ENCODE measurements at regions not wholly inside any gene's neighbourhood (a gene's known extent, or its start where the extent isn't known, plus 50 kb on each side); places are given as distances from the start of the nearest gene placed in this dataset.

DNA sequence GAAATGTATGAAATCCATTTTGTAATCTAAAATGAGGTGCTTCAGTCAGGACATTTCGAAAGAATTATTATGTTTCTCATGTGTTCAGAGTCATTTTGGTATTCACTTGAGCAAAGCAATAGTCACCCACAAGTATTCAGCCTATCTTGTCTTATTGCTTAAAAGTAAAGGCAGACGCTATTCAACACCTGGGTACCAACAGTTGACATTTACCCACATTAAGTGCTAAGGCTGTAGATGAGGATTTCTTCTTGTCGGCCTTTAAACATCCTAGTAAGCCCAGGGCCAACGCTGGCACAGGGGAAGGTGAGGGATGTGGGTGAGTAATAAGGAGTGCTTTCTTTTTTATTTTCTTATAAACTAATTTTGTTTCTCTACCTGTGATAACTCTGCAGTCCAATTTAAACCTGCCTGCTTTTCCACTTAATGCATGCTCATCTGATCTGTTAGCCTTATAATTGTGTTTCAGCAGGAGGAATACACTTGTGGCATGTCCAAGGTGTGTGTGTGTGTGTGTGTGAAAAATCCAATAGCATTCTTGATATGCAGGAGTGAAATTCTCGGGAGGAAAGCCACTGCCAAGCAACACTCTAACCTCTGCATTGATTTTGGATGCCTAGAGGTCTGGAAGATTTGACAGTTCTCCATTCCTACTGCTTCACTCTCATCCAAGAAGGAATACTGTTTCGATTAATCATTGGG lies 252.0 kb downstream of the SOX4 start:
- CTCF ChIA-PET, result no interaction called here
- DNase-seq (ENCODE audit: extremely low spot score), result no peak
- POLR2A ChIA-PET, result no interaction called here
- no peak for TF ChIP-seq CTCF (IDR thresholded peaks at IDR 0.05; ENCODE audit: control extremely low read depth, extremely low read depth, low read depth, missing control alignments)

DNA sequence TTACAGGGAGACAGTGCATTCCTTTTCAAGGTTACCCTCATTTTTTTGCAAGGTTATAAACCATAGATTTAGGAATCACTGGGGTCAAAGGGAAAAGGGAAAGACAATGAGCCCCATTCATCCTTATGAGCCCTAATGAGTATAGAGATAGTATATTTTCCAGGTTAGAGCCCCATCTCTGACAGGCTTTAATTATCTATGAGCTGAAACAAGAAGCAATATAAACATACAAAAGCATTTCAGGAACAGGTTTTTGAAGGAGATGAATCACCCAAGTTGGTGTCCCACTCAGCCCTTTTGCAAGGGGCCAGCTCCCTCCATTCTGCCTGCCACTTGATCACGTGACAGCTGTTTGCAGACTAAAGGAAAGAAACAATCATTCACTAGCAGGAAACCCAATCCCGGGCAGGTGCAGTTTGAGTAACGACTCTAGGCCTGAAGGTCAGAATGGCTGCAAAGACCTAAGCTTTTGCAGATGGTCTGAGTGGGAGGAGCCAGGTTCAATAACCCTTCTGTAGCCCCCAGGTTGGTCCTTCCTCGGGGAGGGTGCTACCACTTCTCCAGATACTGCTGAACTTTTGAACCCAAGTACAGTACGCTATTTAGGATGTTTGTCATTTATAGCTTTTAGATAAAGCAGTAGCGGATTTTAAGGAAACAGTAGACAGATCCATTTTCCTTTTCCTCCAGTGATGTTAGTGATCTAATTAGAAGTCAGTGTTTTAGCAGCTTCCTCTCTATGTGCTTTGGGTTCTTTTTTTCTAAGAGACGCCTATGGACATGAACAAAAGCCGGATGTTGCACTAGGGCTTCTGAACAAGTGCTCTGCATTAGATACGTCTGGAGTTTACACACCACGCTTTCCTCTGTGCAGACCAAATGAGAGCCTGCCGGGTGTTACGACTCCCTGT lies 253.2 kb downstream of the SOX4 start:
- no peak for TF ChIP-seq CTCF (IDR thresholded peaks at IDR 0.05; ENCODE audit: control extremely low read depth, extremely low read depth, low read depth, missing control alignments)
- POLR2A ChIA-PET, result interaction anchor here (0.7 kb wide), 1 partner anchor 258 kb away, joined by 3 read pairs; no protein-coding TSS in a partner anchor
- DNase-seq (ENCODE audit: extremely low spot score), result no peak
- CTCF ChIA-PET, result interaction anchor here (1.9 to 3.0 kb wide), 2 partner anchors 9 to 11 kb away, joined by 7 to 13 read pairs; no protein-coding TSS in a partner anchor

- no peak for TF ChIP-seq CTCF (IDR thresholded peaks at IDR 0.05; ENCODE audit: control extremely low read depth, extremely low read depth, low read depth, missing control alignments)
Measured at GRCh38 chr6:21847711-21848480, 254.3 kb downstream of the SOX4 start.

DNA sequence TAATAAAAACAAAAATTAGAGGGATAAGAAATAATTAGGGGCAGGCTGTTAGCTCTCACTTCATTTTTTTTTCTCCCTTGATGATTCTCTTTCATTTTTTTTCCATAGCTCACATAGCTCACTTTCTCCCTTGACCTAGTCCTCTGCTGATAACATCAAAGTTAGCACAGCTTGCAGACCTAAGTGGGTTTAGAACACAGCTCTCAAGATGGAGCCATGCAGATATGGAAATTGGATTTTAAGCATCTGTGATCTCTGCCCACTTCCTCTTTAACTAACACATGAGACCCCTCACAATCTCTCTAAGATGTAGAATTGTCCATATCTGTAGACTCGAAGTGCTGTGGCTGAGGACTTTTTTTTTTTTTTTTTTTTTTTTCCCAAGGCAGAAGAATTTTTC lies 257.1 kb downstream of the SOX4 start:
- no peak for TF ChIP-seq CTCF (IDR thresholded peaks at IDR 0.05; ENCODE audit: control extremely low read depth, extremely low read depth, low read depth, missing control alignments)
- CTCF ChIA-PET, result no interaction called here
- POLR2A ChIA-PET, result no interaction called here
- DNase-seq (ENCODE audit: extremely low spot score), result no peak

More at GRCh38 chr6:21847711-21848480, 254.3 kb downstream of the SOX4 start:
- ChIA-PET CTCF (interaction anchor here (0.8 to 3.0 kb wide), 5 partner anchors 10 to 64 kb away, joined by 3 to 13 read pairs (median 4); no protein-coding TSS in a partner anchor), POLR2A (no interaction called here)
- no peak for DNase-seq (ENCODE audit: extremely low spot score)

- TF ChIP-seq CTCF (IDR thresholded peaks at IDR 0.05; ENCODE audit: control extremely low read depth, extremely low read depth, low read depth, missing control alignments), result no peak
- DNase-seq (ENCODE audit: extremely low spot score), result no peak
- ChIA-PET CTCF (interaction anchor here (3.2 kb wide), 1 partner anchor 8 kb away, joined by 13 read pairs; no protein-coding TSS in a partner anchor), POLR2A (no interaction called here)
Measured at GRCh38 chr6:21855811-21856455, 262.4 kb downstream of the SOX4 start.
